Liver (tissue), 3 donors: ENCODE measurements at regions not wholly inside any gene's neighbourhood (a gene's known extent, or its start where the extent isn't known, plus 50 kb on each side); places are given as distances from the start of the nearest gene placed in this dataset.

Source experiments
- NR2F2 ChIP-seq: IDR thresholded peaks from 2 replicates; pipeline ENCODE4 v1.6.1; 2016; ENCODE audit warnings: antibody characterized with exemption
- TF ChIP-seq, protein P1 (sequence below): fragments of 150-350 bp; IDR thresholded peaks from 2 replicates; pipeline ENCODE4 v1.5.1; 2017; ENCODE audit warnings: improper control_type of control experiment, low read depth, low read length; ENCODE audit not compliant: missing input control
- donor health status: healthy.
- donor health status: healthy.

DNA sequence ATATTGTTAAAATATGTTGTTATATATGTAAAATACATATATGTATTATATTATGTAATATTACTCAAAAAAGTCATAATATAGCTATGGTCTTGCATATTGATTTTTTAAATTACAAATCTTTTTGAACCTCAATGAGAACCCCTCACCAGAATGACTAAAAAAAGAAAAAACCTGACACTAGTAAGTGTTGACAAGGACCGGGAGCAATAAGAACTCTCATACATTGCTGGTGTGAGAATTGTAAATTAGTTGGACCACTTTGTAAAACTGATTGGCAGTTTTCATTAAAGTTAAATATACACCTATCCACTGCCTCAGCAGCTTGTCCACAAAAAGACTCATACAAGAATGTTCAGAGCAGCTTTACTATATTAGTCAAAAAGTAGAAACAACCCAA, 280.0 kb downstream of the BMP7 start:
- TF ChIP-seq, protein P1, sequence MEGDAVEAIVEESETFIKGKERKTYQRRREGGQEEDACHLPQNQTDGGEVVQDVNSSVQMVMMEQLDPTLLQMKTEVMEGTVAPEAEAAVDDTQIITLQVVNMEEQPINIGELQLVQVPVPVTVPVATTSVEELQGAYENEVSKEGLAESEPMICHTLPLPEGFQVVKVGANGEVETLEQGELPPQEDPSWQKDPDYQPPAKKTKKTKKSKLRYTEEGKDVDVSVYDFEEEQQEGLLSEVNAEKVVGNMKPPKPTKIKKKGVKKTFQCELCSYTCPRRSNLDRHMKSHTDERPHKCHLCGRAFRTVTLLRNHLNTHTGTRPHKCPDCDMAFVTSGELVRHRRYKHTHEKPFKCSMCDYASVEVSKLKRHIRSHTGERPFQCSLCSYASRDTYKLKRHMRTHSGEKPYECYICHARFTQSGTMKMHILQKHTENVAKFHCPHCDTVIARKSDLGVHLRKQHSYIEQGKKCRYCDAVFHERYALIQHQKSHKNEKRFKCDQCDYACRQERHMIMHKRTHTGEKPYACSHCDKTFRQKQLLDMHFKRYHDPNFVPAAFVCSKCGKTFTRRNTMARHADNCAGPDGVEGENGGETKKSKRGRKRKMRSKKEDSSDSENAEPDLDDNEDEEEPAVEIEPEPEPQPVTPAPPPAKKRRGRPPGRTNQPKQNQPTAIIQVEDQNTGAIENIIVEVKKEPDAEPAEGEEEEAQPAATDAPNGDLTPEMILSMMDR, result no peak
- TF ChIP-seq NR2F2, result no peak
